ENCODE measurements at regions not wholly inside any gene's neighbourhood (a gene's known extent, or its start where the extent isn't known, plus 50 kb on each side); places are given as distances from the start of the nearest gene placed in this dataset.

- Histone ChIP-seq H2AFZ (ENCODE audit: low read depth, low read length) (no peak overlapping the region), H3K27me3 (ENCODE audit: low read depth, low read length) (no peaks in the 10 kb centered on the region), H3K4me1 (ENCODE audit: low read length) (no peaks in the 10 kb centered on the region), H3K27ac (ENCODE audit: low read length) (no peak overlapping the region), H3K36me3 (replicated peaks; ENCODE audit: low read depth, low read length) (no peaks in the 10 kb centered on the region), H4K20me1 (ENCODE audit: insufficient read depth, low read length) (no peaks in the 10 kb centered on the region), H3K9ac (ENCODE audit: low read length) (no peak overlapping the region), H3K4me3 (ENCODE audit: low read length) (no peak overlapping the region), H3K9me3 (ENCODE audit: insufficient read depth, low read length) (no peaks in the 10 kb centered on the region), H3K4me2 (ENCODE audit: low read length) (no peak overlapping the region), H3K79me2 (ENCODE audit: low read length) (no peaks in the 10 kb centered on the region)
- TF ChIP-seq CTCF (IDR thresholded peaks at IDR 0.05; ENCODE audit: low read depth, low read length) (no peak), EZH2phosphoT487 (IDR thresholded peaks at IDR 0.05; ENCODE audit: low read depth) (no peak)
These were observed 80.7 kb downstream of the DNTTIP2 start for GRCh38 chr1:93798291-93798690.

GRCh38 chr1:93784538-93784937, 94.5 kb downstream of the DNTTIP2 start:
- H3K9ac ChIP-seq (ENCODE audit: low read length): no peak overlapping the region
- no peak overlapping the region for H3K4me2 ChIP-seq (ENCODE audit: low read length)
- no peak overlapping the region for H3K27ac ChIP-seq (ENCODE audit: low read length)
- no peak overlapping the region for H3K4me3 ChIP-seq (ENCODE audit: low read length)
- H4K20me1 ChIP-seq (ENCODE audit: insufficient read depth, low read length): no peaks in the 10 kb centered on the region
- H3K36me3 ChIP-seq (replicated peaks; ENCODE audit: low read depth, low read length): no peaks in the 10 kb centered on the region
- H2AFZ ChIP-seq (ENCODE audit: low read depth, low read length): no peak overlapping the region
- no peaks in the 10 kb centered on the region for H3K79me2 ChIP-seq (ENCODE audit: low read length)
- TF ChIP-seq EZH2phosphoT487 (IDR thresholded peaks at IDR 0.05; ENCODE audit: low read depth) (no peak), CTCF (IDR thresholded peaks at IDR 0.05; ENCODE audit: low read depth, low read length) (no peak)
- no peaks in the 10 kb centered on the region for H3K27me3 ChIP-seq (ENCODE audit: low read depth, low read length)
- no peaks in the 10 kb centered on the region for H3K4me1 ChIP-seq (ENCODE audit: low read length)
- H3K9me3 ChIP-seq (ENCODE audit: insufficient read depth, low read length): no peaks in the 10 kb centered on the region

- H3K9me3 ChIP-seq (ENCODE audit: insufficient read depth, low read length): no peaks in the 10 kb centered on the region
- H3K79me2 ChIP-seq (ENCODE audit: low read length): no peaks in the 10 kb centered on the region
- TF ChIP-seq EZH2phosphoT487 (IDR thresholded peaks at IDR 0.05; ENCODE audit: low read depth): no peak
- no peak overlapping the region for H3K4me2 ChIP-seq (ENCODE audit: low read length)
- no peak overlapping the region for H2AFZ ChIP-seq (ENCODE audit: low read depth, low read length)
- H3K4me3 ChIP-seq (ENCODE audit: low read length): no peak overlapping the region
- no peaks in the 10 kb centered on the region for H3K27me3 ChIP-seq (ENCODE audit: low read depth, low read length)
- no peak overlapping the region for H3K9ac ChIP-seq (ENCODE audit: low read length)
- no peak overlapping the region for H3K27ac ChIP-seq (ENCODE audit: low read length)
- no peaks in the 10 kb centered on the region for H3K4me1 ChIP-seq (ENCODE audit: low read length)
- no peaks in the 10 kb centered on the region for H3K36me3 ChIP-seq (replicated peaks; ENCODE audit: low read depth, low read length)
- no peaks in the 10 kb centered on the region for H4K20me1 ChIP-seq (ENCODE audit: insufficient read depth, low read length)
These were observed 95.1 kb downstream of the DNTTIP2 start for GRCh38 chr1:93783876-93784275.

GRCh38 chr1:93779540-93780165, 98.0 kb upstream of the BCAR3 start:
- Histone ChIP-seq H3K79me2 (ENCODE audit: low read length) (no peaks in the 10 kb centered on the region), H3K27me3 (ENCODE audit: low read depth, low read length) (no peaks in the 10 kb centered on the region), H3K9ac (ENCODE audit: low read length) (no peak overlapping the region), H3K9me3 (ENCODE audit: insufficient read depth, low read length) (no peaks in the 10 kb centered on the region), H3K4me3 (ENCODE audit: low read length) (no peak overlapping the region), H3K36me3 (replicated peaks; ENCODE audit: low read depth, low read length) (no peaks in the 10 kb centered on the region), H3K27ac (ENCODE audit: low read length) (no peak overlapping the region), H3K4me2 (ENCODE audit: low read length) (no peak overlapping the region), H4K20me1 (ENCODE audit: insufficient read depth, low read length) (no peaks in the 10 kb centered on the region), H3K4me1 (ENCODE audit: low read length) (no peaks in the 10 kb centered on the region), H2AFZ (ENCODE audit: low read depth, low read length) (no peak overlapping the region)
- TF ChIP-seq EZH2phosphoT487 (IDR thresholded peaks at IDR 0.05; ENCODE audit: low read depth): no peak

- H3K9ac ChIP-seq (ENCODE audit: low read length): no peak overlapping the region
- no peaks in the 10 kb centered on the region for H3K27me3 ChIP-seq (ENCODE audit: low read depth, low read length)
- H3K79me2 ChIP-seq (ENCODE audit: low read length): no peaks in the 10 kb centered on the region
- H3K4me3 ChIP-seq (ENCODE audit: low read length): no peak overlapping the region
- H3K9me3 ChIP-seq (ENCODE audit: insufficient read depth, low read length): no peaks in the 10 kb centered on the region
- no peaks in the 10 kb centered on the region for H4K20me1 ChIP-seq (ENCODE audit: insufficient read depth, low read length)
- no peak overlapping the region for H2AFZ ChIP-seq (ENCODE audit: low read depth, low read length)
- no peaks in the 10 kb centered on the region for H3K4me1 ChIP-seq (ENCODE audit: low read length)
- no peak overlapping the region for H3K27ac ChIP-seq (ENCODE audit: low read length)
- H3K36me3 ChIP-seq (replicated peaks; ENCODE audit: low read depth, low read length): no peaks in the 10 kb centered on the region
- TF ChIP-seq EZH2phosphoT487 (IDR thresholded peaks at IDR 0.05; ENCODE audit: low read depth) (no peak), CTCF (IDR thresholded peaks at IDR 0.05; ENCODE audit: low read depth, low read length) (no peak)
- no peak overlapping the region for H3K4me2 ChIP-seq (ENCODE audit: low read length)
These were observed 96.8 kb upstream of the BCAR3 start for GRCh38 chr1:93778457-93778856.
